Left ventricle myocardium superior (tissue), 1 donor: ENCODE measurements at regions not wholly inside any gene's neighbourhood (a gene's known extent, or its start where the extent isn't known, plus 50 kb on each side); places are given as distances from the start of the nearest gene placed in this dataset.
"Not testable (repeated sequence)": the region's sequence is repeated elsewhere in the genome, so short reads cannot be mapped to it uniquely, and the experiment has no call there.

Source experiments
- ATAC-seq: fragments of 200-7000 bp; cut with Tn5 transposase; one replicate; pipeline ENCODE4 v1.9.1; 2020; ENCODE audit warnings: mild to moderate bottlenecking, moderate library complexity
- DNase-seq: peaks from one replicate; pipeline ENCODE4 v3.0.0-alpha.2; 2020
- intact Hi-C: fragments of 100-400 bp; cut with micrococcal nuclease; formaldehyde crosslinking; loops from one replicate; pipeline ENCODE4 v1.11.0; 2022
- donor health status: DM: no; HTN: yes; CAD: no; lungs with severe emphysema.

DNA sequence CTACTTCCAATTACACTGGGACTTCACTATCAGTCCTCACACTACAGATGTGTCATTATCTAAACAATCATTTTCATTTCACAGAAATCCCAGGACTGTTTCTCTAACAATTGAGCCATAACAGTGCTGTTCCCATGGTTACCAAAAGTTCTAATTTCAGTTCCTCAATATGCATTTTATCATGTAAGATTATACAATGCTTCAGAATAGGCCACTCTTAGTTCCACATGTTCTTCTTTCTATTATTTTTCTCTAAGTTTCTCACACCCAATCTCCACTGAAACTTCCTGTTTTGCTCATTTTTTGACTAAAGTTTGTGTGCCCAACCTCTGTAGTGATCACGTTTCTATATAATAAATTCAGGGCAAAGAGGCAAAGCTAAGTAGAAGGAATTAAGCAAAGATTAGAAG is 185.8 kb downstream of the DUSP6 start:
- peak; percentile 50 for ATAC-seq
- intact Hi-C loops: no loop called here
- DNase-seq: no peak

DNA sequence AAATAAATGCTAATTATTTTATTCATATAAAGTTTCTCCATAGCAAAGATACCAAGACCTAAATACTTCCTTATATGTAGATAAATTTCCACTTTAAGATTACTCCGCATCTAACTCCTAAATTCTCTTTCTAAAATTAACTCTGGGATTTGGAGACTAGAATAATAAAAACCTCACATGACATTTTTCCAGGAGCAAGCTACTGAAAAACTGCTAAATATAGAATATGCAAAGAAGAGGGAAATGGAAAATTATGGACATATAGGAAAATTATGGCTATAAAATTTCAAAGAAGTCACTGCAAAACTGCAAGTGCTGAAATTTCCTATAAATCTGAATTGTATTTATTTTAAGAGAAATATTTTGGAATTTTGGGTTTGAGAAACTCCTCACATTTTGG is 186.2 kb downstream of the DUSP6 start:
- no peak for ATAC-seq
- intact Hi-C loops: no loop called here
- DNase-seq: no peak

DNA sequence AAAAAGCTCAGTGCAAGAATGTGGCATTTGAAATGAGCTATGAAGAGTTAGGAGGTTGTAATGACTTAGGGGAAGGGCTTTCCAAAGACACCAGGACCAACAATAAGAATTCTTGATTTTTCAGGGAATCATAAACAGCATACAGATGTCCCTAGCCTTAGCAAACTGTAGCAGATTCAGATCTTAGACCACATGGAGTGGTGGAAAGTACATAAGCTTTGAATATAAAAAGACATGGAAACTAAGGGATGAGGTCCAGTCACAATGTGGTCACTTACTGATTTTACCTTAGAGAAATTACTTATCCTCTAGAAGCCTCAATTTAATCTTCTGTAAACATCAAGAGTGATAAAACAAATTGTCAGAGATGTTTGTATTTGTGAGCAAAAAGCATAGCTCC is 186.6 kb downstream of the DUSP6 start:
- no peak for DNase-seq
- no peak for ATAC-seq
- intact Hi-C loops: no loop called here

DNA sequence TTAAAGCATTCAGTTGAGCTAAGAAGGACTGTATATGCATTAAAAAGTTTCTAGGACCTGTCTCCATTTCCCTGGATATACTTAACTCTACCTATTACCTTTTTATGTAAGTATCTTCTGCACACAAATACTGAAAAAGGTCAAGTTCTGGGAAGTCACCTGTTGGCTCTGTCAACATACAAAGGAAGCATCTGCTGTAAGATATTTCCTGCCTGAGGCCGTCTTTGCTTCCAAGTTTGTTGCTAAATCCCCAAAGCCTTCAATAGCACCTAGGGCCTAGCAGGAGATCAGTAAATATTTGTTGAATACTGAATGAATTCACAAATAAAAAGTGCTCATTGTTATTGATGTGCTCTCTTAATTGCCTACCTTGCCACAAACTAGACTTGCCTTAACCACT is 188.4 kb downstream of the DUSP6 start:
- intact Hi-C loops: no loop called here
- no peak for DNase-seq
- ATAC-seq: no peak

DNA sequence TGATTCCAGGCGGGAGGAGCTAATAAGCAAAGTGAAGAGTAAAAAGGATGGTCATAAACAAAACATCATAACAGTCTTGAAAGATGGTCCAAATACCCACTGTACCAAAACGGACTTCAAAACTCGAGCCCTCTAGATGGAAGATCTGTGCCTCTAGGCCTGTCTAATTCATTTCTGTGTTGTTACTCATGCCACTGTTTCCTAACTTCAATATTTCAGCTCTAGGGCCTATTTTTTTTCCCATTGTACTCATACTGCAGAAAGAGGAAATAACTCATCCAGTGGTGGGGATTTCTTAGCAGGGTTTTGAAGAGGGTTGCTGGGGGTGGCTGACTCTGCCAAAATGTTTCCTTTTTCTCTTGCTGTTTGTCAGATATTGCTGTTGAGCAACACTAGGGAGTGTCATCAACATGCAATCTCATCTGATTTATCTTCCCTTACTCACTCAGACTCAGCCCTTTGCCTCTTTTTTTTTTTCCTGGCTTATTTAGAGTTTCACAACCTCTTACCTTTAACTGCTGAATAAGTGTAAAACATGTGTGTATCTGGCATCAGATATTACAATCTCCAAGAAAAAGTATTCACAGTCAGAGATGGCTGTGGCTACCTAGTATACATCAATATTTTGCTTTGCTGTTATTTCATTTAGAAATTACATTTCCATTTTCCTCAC is 189.6 kb downstream of the DUSP6 start:
- intact Hi-C loops: no loop called here
- ATAC-seq (peak; percentile 85), DNase-seq (peak; percentile 41)

DNA sequence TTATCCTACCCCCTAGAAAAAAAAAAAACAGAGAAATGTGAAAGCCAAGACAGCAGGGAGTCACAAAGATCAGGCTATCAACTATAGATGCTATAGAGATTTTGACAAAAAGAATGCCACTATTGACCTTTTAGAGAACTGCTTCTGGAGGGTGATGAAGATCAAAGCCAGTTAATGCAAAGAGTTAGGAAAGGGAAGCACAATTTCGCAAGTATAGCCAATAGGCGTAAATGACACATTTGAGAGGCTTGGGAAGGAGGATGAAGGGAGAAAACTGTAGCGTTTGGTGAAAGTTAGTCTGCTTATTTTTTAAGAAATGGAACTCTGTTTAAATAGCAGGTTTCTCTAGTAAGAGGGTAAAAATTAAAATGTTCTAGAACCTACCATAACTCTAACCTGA is 190.7 kb downstream of the DUSP6 start:
- intact Hi-C loops: no loop called here
- ATAC-seq (no peak), DNase-seq (no peak)

DNA sequence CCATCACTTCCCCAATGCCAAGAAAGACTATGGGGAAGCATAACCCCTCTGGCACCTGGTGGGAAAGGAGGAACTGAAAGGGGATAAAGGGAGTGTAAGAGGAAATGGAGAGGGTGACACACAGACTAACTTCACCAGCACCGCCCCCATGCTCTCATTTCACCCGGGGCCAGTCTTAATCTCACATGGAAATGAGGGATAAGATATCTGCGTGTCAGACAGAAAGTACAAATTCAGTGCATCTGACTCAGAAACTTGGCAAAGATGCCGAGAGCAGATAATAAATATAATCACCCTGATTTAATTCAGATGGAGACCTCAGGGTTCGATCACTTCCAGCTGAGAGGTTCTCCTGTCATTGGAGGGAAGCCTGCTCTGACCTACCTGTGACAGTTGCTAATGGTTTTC is 191.6 kb downstream of the DUSP6 start:
- intact Hi-C loops: no loop called here
- DNase-seq (peak; percentile 65), ATAC-seq (peak; percentile 81)

DNA sequence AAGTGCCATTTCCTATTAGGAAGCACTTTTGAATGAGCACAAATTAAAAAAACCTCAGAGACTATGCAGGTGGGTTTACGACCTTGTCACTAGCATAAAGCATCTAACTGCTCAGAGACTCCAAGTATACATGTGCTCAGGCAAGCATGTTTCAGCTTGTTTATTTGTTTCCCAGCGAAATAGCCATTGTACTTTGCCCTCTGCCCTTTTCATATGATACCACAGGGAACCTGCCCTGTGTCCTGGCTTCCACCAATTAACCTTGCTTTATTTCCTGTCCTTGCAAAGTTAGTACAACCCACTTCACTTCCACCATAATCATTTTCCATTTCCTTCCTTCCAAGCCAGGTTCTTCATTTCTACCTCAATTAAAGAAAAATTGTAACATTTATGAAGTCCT is 194.9 kb downstream of the DUSP6 start:
- intact Hi-C loops: no loop called here
- DNase-seq (no peak), ATAC-seq (no peak)

DNA sequence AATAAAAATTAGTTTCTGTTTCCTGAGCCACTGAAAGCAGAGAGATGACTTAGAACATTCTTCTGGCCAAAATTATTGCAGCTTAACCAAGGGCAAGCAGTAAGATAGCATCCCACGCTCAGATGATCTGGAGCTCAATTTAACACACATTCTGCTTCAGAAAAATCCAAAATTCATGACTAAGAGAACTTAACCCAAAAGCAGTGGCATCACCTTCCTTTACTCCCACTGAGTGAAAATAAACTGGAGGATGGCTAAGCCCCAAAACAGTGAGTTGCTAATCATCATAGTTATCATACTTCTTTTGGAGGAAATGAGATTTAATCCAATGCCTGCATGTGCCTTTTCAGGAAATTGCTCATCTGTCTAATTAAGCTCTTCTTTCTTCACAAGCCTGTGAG is 195.4 kb downstream of the DUSP6 start:
- no peak for DNase-seq
- ATAC-seq: no peak
- intact Hi-C loops: no loop called here

DNA sequence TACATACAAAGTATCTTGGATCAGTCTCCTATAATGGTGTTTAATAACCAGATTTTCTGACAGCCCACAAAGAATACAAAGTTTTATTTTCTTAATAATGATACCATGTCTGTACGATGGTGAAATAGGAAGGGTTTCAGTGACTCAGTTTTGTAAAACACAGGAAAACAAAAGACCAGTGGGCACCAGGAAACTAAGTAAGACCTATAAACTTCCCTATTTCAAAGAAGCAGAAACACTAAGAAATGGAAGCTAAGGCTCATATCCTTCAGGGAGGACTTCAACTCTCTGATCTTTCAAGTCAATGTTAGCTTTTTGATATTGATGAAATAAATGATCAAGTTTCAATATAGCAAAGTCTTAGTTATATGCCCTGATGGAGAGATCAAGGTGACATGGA is 196.0 kb downstream of the DUSP6 start:
- intact Hi-C loops: no loop called here
- DNase-seq (no peak), ATAC-seq (no peak)

DNA sequence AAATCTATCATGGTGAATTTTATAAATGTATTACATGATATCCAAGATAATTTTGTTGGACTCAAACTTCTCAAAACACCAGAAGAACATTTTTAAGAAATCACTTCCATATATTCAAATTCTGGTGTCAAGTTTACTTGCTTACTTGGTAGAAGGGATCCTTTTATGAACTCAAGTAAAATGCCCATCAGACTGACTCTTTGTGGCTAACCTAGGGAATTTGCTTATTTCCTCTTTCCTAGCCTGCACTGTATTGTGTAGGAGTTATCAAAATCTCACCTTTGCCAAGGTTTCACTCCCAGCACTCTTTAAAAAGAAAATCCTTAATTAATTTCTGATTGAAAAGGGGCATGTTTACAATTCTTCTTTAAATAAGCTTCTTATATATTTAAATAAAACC is 196.5 kb downstream of the DUSP6 start:
- intact Hi-C loops: no loop called here
- ATAC-seq: no peak

DNA sequence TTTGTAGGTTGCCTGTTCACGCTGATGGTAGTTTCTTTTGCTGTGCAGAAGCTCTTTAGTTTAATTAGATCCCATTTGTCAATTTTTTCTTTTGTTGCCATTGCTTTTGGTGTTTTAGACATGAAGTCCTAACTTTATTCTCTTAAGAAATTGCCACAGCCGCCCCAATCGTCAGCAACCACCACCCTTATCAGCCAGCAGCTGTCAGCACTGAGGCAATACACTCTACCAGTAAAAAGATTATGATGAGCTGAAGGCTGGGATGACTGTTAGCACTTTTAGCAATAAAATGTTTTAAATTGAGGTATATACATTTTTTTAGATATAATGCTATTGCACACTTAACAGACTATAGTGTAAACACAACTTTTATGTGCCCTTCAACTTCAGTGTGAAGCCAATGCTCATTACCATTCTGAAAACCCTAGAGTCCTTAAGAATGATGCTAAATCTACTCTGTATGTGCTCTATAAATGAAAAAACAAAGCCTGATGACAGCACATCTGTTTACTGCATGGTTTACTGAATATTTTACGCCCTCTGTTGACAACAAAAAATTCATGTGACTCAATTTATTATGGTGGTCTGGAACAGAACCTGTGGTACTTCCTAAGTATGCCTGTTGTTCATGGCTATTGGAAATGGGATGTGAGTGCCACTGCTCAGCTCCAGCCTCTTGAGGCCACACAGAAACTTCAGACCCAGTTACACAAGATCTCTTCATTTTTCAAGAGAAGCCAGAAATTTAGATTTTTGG is 197.4 kb downstream of the DUSP6 start:
- intact Hi-C loops: no loop called here
- ATAC-seq (no peak), DNase-seq (no peak)

More for the DNA sequence above, 196.5 kb downstream of the DUSP6 start:
- no peak for DNase-seq

DNA sequence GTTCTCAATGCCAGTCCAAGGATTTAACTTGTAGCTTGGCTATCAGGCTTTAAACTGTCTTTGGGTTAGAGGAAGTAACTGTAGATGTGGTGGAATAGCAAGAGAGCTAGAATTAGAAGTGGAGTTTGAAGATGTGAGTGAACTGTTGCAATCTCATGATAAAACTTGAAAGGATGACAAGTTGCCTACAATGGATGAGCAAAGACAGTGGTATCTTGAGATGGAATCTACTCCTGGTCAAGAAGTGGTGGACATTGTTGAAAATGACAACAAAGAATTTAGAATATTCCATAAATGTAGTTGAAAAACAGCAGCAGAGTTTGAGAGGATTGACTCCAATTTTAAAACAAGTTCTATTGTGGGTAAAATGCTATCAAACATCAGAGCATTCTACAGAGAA is 199.0 kb downstream of the DUSP6 start:
- no peak for DNase-seq
- ATAC-seq: no peak
- intact Hi-C loops: no loop called here

DNA sequence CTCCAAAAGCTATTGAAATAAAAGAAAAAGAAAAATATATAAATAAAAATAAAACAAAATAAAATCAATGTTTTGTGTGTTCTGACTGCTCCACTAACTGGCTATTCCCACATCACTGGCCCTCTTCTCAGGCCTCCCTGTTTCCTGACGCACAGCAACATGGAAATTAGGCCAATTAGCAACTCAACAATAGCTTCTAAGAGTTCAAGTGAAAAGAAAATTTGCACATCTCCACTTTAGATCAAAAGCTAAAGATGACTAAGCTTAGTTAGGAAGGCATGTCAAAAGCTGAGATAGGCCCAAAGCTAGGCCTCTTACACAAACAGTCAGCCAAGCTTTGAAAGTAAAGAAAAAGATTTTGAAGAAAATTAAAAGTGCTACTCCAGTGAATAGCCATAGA is 200.8 kb downstream of the DUSP6 start:
- no peak for ATAC-seq
- no peak for DNase-seq
- intact Hi-C loops: no loop called here

DNA sequence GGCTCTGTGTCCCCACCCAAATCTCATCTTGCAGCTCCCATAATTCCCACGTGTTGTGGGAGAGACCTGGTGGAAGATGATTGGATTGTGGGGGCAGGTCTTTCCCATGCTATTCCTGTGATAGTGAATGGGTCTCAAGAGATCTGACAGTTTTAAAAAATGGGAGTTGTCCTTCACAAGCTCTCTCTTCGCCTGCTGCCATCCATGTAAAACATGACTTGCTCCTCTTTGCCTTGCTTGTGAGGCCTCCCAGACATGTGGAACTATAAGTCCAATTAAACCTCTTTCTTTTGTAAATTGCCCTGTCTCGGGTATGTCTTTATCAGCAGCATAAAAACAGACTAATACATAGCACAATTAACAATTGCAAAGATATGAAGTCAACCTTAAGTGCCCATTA is 201.5 kb downstream of the DUSP6 start:
- ATAC-seq, DNase-seq, intact Hi-C loops: not testable (repeated sequence)

DNA sequence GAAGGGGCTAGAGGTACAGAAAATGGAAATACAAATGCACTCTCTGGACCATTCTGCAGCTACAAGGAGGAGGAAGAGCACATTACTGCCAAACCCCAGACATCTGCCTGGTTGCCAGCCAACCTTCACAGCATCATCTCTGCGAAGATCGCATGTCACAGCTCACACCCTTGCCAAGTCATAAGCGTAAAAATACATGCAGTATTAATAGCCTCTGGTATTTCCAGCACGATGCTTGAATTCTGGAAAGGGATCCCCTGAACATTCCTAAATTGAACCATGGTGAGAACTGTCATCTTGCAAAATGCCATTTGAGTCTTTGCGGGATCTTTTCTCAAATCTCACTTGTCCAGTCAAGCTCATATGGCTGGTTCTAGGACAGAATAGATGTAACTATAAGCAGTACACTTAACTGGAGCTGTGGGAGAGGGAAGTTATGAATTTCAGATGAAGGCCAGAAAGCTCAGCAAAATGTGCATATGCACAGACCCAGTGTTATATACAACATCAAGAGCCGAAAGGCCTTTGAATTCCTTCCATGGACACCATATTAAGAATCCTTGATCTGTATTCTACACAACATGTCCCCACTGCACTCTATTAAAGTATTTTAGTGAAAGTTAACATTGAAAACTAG is 211.6 kb downstream of the DUSP6 start:
- DNase-seq (peak; percentile 75), ATAC-seq (peak; percentile 96)
- intact Hi-C loops: no loop called here

DNA sequence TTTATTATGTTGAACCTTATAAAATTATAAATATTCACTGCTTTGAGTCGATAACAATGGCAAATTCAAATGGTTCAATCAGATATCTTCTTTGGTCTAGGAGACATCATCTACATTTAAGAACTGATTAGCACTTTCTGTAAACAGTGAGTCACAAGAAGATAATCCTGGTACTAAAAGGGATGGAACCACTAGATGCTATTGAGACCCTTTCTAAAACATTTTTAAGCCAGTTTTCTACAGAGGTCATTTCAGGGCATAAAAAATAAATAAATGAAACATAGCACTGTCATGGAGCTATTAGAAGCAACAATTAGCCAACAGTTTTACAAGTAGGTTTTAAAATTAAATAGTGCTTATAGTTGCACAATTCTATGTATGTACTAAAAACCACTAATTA is 212.2 kb downstream of the DUSP6 start:
- ATAC-seq (no peak), DNase-seq (no peak)
- intact Hi-C loops: no loop called here

DNA sequence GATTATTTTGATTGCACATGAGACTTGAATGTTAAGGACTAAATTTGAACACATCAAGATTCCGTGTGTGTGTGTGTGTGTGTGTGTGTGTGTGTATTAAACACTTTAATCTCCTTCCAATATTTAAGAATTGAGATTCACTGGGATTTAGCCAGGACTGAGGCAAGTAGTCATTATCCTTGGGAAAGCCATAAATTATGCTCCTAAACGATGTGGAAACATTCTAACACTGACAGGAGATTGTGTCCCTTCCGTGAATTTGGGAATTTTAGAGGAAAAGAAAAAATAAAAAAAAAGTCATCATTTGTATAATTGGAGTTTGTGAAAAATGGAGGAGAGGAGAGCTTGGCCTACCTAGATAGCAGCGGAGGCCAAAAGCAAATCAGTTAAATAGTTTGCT is 212.9 kb downstream of the DUSP6 start:
- ATAC-seq: no peak
- DNase-seq: no peak
- intact Hi-C loops: no loop called here

DNA sequence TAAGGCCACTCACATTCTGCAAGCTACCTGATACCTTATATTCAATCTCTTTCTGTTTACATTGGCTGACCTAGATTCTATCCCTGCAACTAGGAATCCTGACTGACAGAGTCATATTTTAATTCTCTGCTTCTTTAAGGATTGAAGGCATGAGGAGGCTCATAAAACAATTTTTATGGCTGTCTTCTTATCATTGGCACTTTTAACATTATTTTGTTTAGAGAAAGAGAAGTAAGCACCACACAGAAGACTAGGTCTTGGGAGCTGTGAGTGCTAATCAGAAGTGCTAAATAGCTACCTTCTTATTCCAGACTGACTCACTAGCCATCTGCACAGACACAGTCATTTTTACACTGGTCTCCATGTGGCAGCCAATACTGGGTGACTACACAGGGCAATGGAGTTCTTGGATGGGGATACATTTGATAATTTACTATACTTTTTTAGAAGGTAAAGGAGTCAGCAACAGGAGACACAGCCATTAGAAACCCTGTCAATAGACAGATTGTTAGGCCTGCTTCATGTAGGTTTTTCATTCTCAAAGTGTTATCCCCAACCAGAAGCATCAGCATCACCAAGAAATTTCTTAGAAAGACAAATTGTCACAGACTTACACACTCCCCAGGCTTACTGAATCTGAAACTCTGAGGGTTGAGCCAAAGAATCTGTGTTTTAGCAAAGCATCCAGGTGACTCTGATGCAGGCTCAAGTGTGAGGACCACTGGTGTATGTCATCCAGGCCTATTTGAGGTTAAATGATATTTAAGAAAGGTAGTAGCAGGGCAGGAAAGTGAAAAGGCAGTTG is 214.1 kb downstream of the DUSP6 start:
- intact Hi-C loops: no loop called here
- ATAC-seq (no peak), DNase-seq (no peak)
